ENCODE measurements at regions not wholly inside any gene's neighbourhood (a gene's known extent, or its start where the extent isn't known, plus 50 kb on each side); places are given as distances from the start of the nearest gene placed in this dataset.
"Not testable (repeated sequence)": the region's sequence is repeated elsewhere in the genome, so short reads cannot be mapped to it uniquely, and the experiment has no call there.

- Histone ChIP-seq H3K27me3 (peaks cover 0 to 9% (median 0%) of the 10 kb centered on the region in 3 donors), H3K9me3 (no peaks in the 10 kb centered on the region), H3K4me1 (no peaks in the 10 kb centered on the region), H3K27ac (no peak overlapping the region), H3K4me3 (no peak overlapping the region), H3K36me3 (no peaks in the 10 kb centered on the region)
- 78 to 84% methylated on average over 8 of the region's 8 CpGs for WGBS, 2 donors
- intact Hi-C loops (cut with DNase I), result no loop called here
- TF ChIP-seq CTCF (IDR thresholded peaks at IDR 0.05) (no peak), POLR2A (IDR thresholded peaks at IDR 0.05) (no peak), POLR2AphosphoS5 (IDR thresholded peaks at IDR 0.05) (no peak), EP300 (IDR thresholded peaks at IDR 0.05) (no peak)
- no peak for DNase-seq
These were observed 110.3 kb upstream of the TMEM45B start for GRCh38 chr11:129705341-129705740.

- DNase-seq, result no peak
- TF ChIP-seq CTCF (IDR thresholded peaks at IDR 0.05) (no peak), POLR2A (IDR thresholded peaks at IDR 0.05) (no peak), POLR2AphosphoS5 (IDR thresholded peaks at IDR 0.05) (no peak)
- H3K4me1 ChIP-seq, result no peaks in the 10 kb centered on the region
- no peaks in the 10 kb centered on the region for H3K36me3 ChIP-seq
- no peak overlapping the region for H3K27ac ChIP-seq
- no peak overlapping the region for H3K4me3 ChIP-seq
- WGBS, 2 donors, result 67 to 91% methylated on average over 7 of the region's 7 CpGs
- H3K9me3 ChIP-seq, result no peaks in the 10 kb centered on the region
- peaks cover 0 to 9% (median 0%) of the 10 kb centered on the region in 3 donors for H3K27me3 ChIP-seq
- intact Hi-C loops (cut with DNase I), result no loop called here
These were observed 109.7 kb upstream of the TMEM45B start for GRCh38 chr11:129705933-129706332.

GRCh38 chr11:129709801-129710398 is 105.7 kb upstream of the TMEM45B start:
- Histone ChIP-seq H3K27me3 (peaks cover 0 to 9% (median 0%) of the 10 kb centered on the region in 3 donors), H3K36me3 (no peaks in the 10 kb centered on the region), H3K9me3 (no peaks in the 10 kb centered on the region), H3K27ac (no peak overlapping the region), H3K4me3 (no peak overlapping the region), H3K4me1 (no peaks in the 10 kb centered on the region)
- intact Hi-C loops (cut with DNase I), result no loop called here
- TF ChIP-seq EP300 (IDR thresholded peaks at IDR 0.05) (no peak), CTCF (IDR thresholded peaks at IDR 0.05) (no peak), POLR2A (IDR thresholded peaks at IDR 0.05) (no peak), POLR2AphosphoS5 (IDR thresholded peaks at IDR 0.05) (no peak)
- 89 to 91% methylated on average over 15 of the region's 15 CpGs for WGBS, 2 donors
- DNase-seq, result no peak

- WGBS, 2 donors, result 86 to 89% methylated on average over 2 of the region's 2 CpGs
- TF ChIP-seq CTCF (IDR thresholded peaks at IDR 0.05) (no peak), EP300 (IDR thresholded peaks at IDR 0.05) (no peak), POLR2AphosphoS5 (IDR thresholded peaks at IDR 0.05) (no peak), POLR2A (IDR thresholded peaks at IDR 0.05) (no peak)
- Histone ChIP-seq H3K4me1 (no peaks in the 10 kb centered on the region), H3K9me3 (no peaks in the 10 kb centered on the region), H3K27me3 (peaks cover 0 to 9% (median 0%) of the 10 kb centered on the region in 3 donors), H3K4me3 (no peak overlapping the region), H3K27ac (no peak overlapping the region), H3K36me3 (no peaks in the 10 kb centered on the region)
- intact Hi-C loops (cut with DNase I), result no loop called here
- no peak for DNase-seq
These were observed 105.2 kb upstream of the TMEM45B start for GRCh38 chr11:129710423-129710822.

- intact Hi-C loops (cut with DNase I), result no loop called here
- H3K36me3 ChIP-seq, result no peaks in the 10 kb centered on the region
- no peak for TF ChIP-seq CTCF (IDR thresholded peaks at IDR 0.05)
- TF ChIP-seq POLR2A (IDR thresholded peaks at IDR 0.05), result no peak
- no peak for TF ChIP-seq EP300 (IDR thresholded peaks at IDR 0.05)
- TF ChIP-seq POLR2AphosphoS5 (IDR thresholded peaks at IDR 0.05), result no peak
- WGBS, 2 donors, result 86% methylated on average over 3 of the region's 3 CpGs
- H3K4me1 ChIP-seq, result no peaks in the 10 kb centered on the region
- no peaks in the 10 kb centered on the region for H3K9me3 ChIP-seq
- DNase-seq, result no peak
- peaks cover 0 to 9% (median 0%) of the 10 kb centered on the region in 3 donors for H3K27me3 ChIP-seq
- H3K4me3 ChIP-seq, result no peak overlapping the region
- no peak overlapping the region for H3K27ac ChIP-seq
These were observed 103.9 kb upstream of the TMEM45B start for GRCh38 chr11:129711760-129712159.

GRCh38 chr11:129712486-129713240 is 103.0 kb upstream of the TMEM45B start:
- H3K4me1 ChIP-seq, result not testable (repeated sequence)

More at GRCh38 chr11:129712486-129713240, 103.0 kb upstream of the TMEM45B start:
- DNase-seq; H3K27ac ChIP-seq; H3K27me3 ChIP-seq; intact Hi-C loops (cut with DNase I); H3K4me3 ChIP-seq; H3K36me3 ChIP-seq; H3K9me3 ChIP-seq: not testable (repeated sequence)
- 87 to 92% methylated on average over 25 of the region's 25 CpGs for whole genome bisulfite sequencing, 2 donors

All from sigmoid colon (tissue), 6 donors.